Ascending aorta (tissue), 2 donors: ENCODE measurements at regions not wholly inside any gene's neighbourhood (a gene's known extent, or its start where the extent isn't known, plus 50 kb on each side); places are given as distances from the start of the nearest gene placed in this dataset.

Experiments used
- DNase-seq, 2 donors: peaks; one replicate each; pipeline ENCODE4 v3.0.0-alpha.2; 2019; ENCODE audit warnings: low spot score in 2 of 2
- H3K27ac ChIP-seq, 2 donors: fragments of 200-600 bp; sonication (generic); one replicate each; pipeline ENCODE4 v1.5.1; 2016 to 2017; ENCODE audit warnings: mild to moderate bottlenecking in 1 of 2
- H3K27me3 ChIP-seq: fragments of 200-600 bp; sonication (generic); one replicate; pipeline ENCODE4 v1.5.1; 2017
- H3K36me3 ChIP-seq, 2 donors: fragments of 200-600 bp; sonication (generic); one replicate each; pipeline ENCODE4 v1.5.1; 2016
- H3K4me1 ChIP-seq, 2 donors: fragments of 200-600 bp; sonication (generic); one replicate each; pipeline ENCODE4 v1.5.1; 2016 to 2017; ENCODE audit warnings: mild to moderate bottlenecking in 1 of 2
- H3K4me3 ChIP-seq, 2 donors: fragments of 200-600 bp; sonication (generic); one replicate each; pipeline ENCODE4 v1.5.1; 2016 to 2017; ENCODE audit warnings: mild to moderate bottlenecking in 1 of 2
- H3K9me3 ChIP-seq, 2 donors: fragments of 200-600 bp; sonication (generic); one replicate each; pipeline ENCODE4 v1.5.1; 2016
- intact Hi-C: fragments of 100-400 bp; cut with DNase I; formaldehyde crosslinking; loops from one replicate; pipeline ENCODE4 v1.15.1; 2023
- TF ChIP-seq, protein P1 (sequence below), 3 experiments: fragments of 200-600 bp in 2 of 3; fragments of 450-650 bp in 1 of 3; sonication (generic) in 2 of 3; IDR thresholded peaks; one replicate each; pipeline ENCODE4 v1.5.1; 2016 to 2019; ENCODE audit warnings: antibody characterized with exemption in 3 of 3, mild to moderate bottlenecking in 1 of 3, moderate library complexity in 1 of 3

DNA sequence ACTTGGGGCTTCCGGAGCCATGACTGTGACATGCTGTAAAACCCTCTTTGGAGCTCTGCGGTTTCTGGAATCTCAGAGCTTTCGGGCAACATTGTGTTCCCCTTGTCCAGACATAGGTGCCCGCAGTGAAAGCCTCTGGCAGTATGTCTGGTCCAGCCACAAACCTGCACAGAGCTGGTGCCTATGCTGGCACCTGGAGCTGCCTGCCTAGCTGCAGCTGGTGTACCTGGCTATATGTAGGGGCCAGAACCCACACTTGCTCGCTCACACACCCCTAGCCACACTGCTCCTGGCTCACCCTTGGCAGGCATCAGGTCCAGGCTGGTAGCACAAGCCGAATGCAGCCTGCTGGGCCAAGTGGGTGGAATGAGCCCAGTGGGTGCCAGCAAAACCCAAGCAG is 861.1 kb downstream of the FLRT2 start:
- no peaks in the 10 kb centered on the region for H3K4me1 ChIP-seq
- H3K36me3 ChIP-seq, result no peaks in the 10 kb centered on the region

DNA sequence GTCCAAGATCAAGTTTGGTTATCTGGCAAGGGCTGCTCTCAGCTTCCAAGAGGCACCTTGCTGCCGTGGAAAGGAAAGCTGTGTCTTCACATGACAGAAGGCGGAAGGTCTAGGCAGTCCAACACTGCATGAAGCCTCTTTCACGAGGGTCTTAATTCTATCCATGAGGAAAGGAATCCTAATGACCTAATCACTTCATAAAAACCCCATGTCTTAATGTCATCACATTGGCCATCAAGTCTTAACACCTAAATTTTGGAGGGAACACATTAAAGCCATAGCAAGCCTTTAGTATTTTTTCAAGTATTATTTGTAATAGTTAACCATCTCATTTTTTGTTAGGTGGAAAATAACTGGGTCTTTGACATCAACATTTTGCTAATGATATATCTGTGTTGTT is 858.3 kb downstream of the FLRT2 start:
- intact Hi-C loops, result no loop called here
- H3K27ac ChIP-seq, result no peak overlapping the region
- no peaks in the 10 kb centered on the region for H3K4me1 ChIP-seq
- DNase-seq, result no peak
- no peaks in the 10 kb centered on the region for H3K36me3 ChIP-seq
- H3K27me3 ChIP-seq, result no peaks in the 10 kb centered on the region
- no peaks in the 10 kb centered on the region for H3K9me3 ChIP-seq
- TF ChIP-seq, protein P1, sequence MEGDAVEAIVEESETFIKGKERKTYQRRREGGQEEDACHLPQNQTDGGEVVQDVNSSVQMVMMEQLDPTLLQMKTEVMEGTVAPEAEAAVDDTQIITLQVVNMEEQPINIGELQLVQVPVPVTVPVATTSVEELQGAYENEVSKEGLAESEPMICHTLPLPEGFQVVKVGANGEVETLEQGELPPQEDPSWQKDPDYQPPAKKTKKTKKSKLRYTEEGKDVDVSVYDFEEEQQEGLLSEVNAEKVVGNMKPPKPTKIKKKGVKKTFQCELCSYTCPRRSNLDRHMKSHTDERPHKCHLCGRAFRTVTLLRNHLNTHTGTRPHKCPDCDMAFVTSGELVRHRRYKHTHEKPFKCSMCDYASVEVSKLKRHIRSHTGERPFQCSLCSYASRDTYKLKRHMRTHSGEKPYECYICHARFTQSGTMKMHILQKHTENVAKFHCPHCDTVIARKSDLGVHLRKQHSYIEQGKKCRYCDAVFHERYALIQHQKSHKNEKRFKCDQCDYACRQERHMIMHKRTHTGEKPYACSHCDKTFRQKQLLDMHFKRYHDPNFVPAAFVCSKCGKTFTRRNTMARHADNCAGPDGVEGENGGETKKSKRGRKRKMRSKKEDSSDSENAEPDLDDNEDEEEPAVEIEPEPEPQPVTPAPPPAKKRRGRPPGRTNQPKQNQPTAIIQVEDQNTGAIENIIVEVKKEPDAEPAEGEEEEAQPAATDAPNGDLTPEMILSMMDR (IDR thresholded peaks at IDR 0.05), result no peak
- no peak overlapping the region for H3K4me3 ChIP-seq

More for the DNA sequence above, 861.1 kb downstream of the FLRT2 start:
- Histone ChIP-seq H3K27me3 (no peaks in the 10 kb centered on the region), H3K9me3 (no peaks in the 10 kb centered on the region), H3K4me3 (no peak overlapping the region), H3K27ac (no peak overlapping the region)
- intact Hi-C loops, result no loop called here
- TF ChIP-seq, protein P1 (IDR thresholded peaks at IDR 0.05), result no peak
- no peak for DNase-seq

DNA sequence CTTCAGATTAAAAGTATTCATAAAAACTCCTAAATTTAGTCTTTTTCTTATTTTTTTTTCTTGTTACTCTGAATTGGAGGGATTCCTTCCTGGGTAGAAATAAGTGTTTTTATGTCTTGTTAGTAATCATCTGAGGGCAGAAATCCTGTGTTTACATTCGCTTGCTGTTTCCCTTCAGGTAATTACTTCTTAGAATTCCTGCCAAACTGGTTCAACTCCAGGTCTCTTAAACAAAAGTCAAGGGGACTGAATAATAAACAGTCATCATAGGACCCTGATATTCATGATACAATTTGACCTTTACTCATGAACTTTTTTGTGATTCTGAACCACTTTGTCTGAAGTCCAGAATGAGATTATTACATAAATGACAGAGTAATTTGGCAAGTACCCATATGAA is 843.9 kb downstream of the FLRT2 start:
- H3K9me3 ChIP-seq, result no peaks in the 10 kb centered on the region
- intact Hi-C loops, result no loop called here
- no peak overlapping the region for H3K4me3 ChIP-seq
- H3K27ac ChIP-seq, result no peak overlapping the region
- no peak for DNase-seq
- H3K27me3 ChIP-seq, result no peaks in the 10 kb centered on the region
- no peaks in the 10 kb centered on the region for H3K4me1 ChIP-seq
- no peaks in the 10 kb centered on the region for H3K36me3 ChIP-seq
- TF ChIP-seq, protein P1 (IDR thresholded peaks at IDR 0.05), result no peak

DNA sequence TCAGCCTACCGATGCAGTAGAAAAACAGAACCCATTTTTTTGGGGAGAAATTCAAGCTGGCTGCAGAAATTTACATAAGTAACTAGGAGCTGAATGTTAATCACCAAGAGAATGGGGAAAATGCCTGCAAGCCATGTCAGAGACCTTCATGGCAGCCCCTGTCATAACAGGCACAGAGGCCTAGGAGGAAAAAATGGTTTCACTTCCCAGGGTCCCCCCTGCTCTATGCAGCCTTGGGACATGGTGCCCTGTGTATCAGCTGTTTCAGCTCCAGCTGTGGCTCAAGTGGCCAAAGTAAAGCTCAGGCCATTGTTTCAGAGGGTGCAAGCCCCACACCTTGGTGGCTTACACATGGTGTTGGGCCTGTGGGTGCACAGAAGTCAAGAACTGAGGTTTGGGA is 842.5 kb downstream of the FLRT2 start:
- intact Hi-C loops, result no loop called here
- no peaks in the 10 kb centered on the region for H3K9me3 ChIP-seq
- TF ChIP-seq, protein P1 (IDR thresholded peaks at IDR 0.05), result no peak
- H3K4me3 ChIP-seq, result no peak overlapping the region
- no peaks in the 10 kb centered on the region for H3K27me3 ChIP-seq
- DNase-seq, result no peak
- H3K36me3 ChIP-seq, result no peaks in the 10 kb centered on the region
- H3K4me1 ChIP-seq, result no peaks in the 10 kb centered on the region
- no peak overlapping the region for H3K27ac ChIP-seq

DNA sequence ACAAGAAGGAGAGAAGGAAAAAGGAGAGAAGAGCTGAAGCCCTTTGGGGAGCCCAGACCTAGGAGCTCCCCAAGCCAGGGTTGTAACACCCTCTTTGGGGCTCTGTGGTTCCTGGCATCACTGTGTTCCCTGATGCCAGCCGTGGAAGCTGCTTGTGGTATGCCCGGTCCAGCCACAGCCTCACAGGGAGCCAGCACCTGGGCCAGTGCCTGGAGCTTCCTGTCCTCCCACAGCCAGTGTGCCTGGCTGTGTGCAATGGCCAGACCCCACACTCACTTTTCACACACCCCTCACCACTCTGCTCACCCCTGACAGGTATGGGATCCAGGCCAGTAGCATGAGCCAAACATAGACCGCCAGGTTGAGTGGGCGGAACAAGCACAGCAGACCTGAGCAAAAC is 834.7 kb downstream of the FLRT2 start:
- H3K9me3 ChIP-seq, result no peaks in the 10 kb centered on the region
- no peak overlapping the region for H3K27ac ChIP-seq
- DNase-seq, result no peak
- TF ChIP-seq, protein P1 (IDR thresholded peaks at IDR 0.05), result no peak
- H3K27me3 ChIP-seq, result no peaks in the 10 kb centered on the region
- no peak overlapping the region for H3K4me3 ChIP-seq
- H3K36me3 ChIP-seq, result no peaks in the 10 kb centered on the region
- H3K4me1 ChIP-seq, result no peaks in the 10 kb centered on the region
- intact Hi-C loops, result no loop called here

DNA sequence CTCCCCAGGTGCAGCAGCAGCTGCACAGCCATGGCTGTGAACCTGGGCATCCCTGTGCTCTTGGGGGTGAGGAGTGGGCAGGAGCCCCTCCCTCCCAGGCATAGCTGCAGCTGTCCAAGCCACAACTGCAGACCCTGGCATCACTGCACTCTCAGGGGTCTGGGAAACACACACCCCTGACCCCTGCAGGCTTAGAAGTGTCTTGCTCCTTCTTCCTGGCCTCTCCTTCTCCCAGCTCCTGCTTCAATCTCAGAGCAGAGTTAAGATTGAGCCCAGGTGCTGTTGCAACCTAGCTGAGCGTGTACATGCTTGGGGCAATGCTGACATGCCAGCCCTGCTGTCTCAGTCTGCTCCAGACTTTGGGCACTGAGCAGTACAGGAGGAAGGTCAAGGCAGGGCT is 833.6 kb downstream of the FLRT2 start:
- no peaks in the 10 kb centered on the region for H3K9me3 ChIP-seq
- no peak overlapping the region for H3K4me3 ChIP-seq
- intact Hi-C loops, result no loop called here
- H3K27me3 ChIP-seq, result no peaks in the 10 kb centered on the region
- no peak for DNase-seq
- H3K4me1 ChIP-seq, result no peaks in the 10 kb centered on the region
- TF ChIP-seq, protein P1 (IDR thresholded peaks at IDR 0.05), result no peak
- no peak overlapping the region for H3K27ac ChIP-seq
- H3K36me3 ChIP-seq, result no peaks in the 10 kb centered on the region
